ENCODE measurements at regions not wholly inside any gene's neighbourhood (a gene's known extent, or its start where the extent isn't known, plus 50 kb on each side); places are given as distances from the start of the nearest gene placed in this dataset.
A peak's percentile ranks its signal among the peaks of the same experiment; 100 is the strongest.

DNA sequence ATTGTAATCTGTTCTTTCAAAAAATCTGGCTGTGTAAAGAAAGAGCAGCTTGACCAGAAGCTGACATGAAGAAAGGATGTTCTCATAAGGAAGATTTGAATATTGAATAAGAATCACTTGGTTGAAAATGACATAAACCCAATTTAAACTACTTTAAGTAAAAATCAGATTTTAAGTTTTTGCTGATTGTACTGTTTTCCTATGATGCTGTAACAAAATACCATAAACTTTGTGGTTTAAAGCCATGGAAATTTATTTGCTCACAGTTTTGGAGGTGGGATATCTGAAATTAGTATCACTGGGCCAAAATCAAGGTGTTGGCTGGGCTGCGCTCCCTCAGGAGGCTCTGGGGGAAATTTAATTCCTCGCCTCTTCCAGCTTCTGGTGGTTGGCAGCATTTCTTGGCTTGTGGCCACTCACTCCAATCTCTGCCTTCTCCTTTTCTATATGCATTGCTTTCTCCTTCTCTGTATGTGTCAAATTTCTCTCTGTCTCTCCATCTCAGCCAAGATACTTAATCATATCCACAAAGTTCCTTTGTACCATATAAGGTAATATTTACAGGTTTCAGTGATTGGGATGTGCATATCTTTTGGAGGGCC, 141.2 kb upstream of the ZFP64 start:
- DNase-seq (no peak), ATAC-seq (replicated peaks) (no peak)
- Mint-ChIP-seq H3K4me3 (no peak overlapping the region), H3K27ac (no peak overlapping the region), H3K4me1 (no peaks in the 10 kb centered on the region), H3K36me3 (no peaks in the 10 kb centered on the region), H3K27me3 (peaks cover 17 to 22% of the 10 kb centered on the region in 2 donors), H3K9me3 (peaks cover 0 to 9% of the 10 kb centered on the region in 2 donors)

GRCh38 chr20:52332230-52332629, 140.7 kb upstream of the ZFP64 start:
- peaks cover 0 to 7% of the 10 kb centered on the region in 2 donors for H3K9me3 Mint-ChIP-seq
- DNase-seq (no peak), ATAC-seq (replicated peaks) (no peak)
- H3K4me1 Mint-ChIP-seq = no peaks in the 10 kb centered on the region
- H3K36me3 Mint-ChIP-seq = no peaks in the 10 kb centered on the region
- H3K27me3 Mint-ChIP-seq = peaks cover 17 to 18% of the 10 kb centered on the region in 2 donors
- H3K27ac Mint-ChIP-seq = no peak overlapping the region
- H3K4me3 Mint-ChIP-seq = no peak overlapping the region

GRCh38 chr20:52331655-52332054, 140.1 kb upstream of the ZFP64 start:
- Mint-ChIP-seq H3K27me3 (peaks cover 17 to 18% of the 10 kb centered on the region in 2 donors), H3K9me3 (peaks cover 0 to 7% of the 10 kb centered on the region in 2 donors), H3K4me3 (no peak overlapping the region), H3K4me1 (no peaks in the 10 kb centered on the region), H3K36me3 (no peaks in the 10 kb centered on the region), H3K27ac (no peak overlapping the region)
- DNase-seq = no peak
- no peak for ATAC-seq (replicated peaks)

DNA sequence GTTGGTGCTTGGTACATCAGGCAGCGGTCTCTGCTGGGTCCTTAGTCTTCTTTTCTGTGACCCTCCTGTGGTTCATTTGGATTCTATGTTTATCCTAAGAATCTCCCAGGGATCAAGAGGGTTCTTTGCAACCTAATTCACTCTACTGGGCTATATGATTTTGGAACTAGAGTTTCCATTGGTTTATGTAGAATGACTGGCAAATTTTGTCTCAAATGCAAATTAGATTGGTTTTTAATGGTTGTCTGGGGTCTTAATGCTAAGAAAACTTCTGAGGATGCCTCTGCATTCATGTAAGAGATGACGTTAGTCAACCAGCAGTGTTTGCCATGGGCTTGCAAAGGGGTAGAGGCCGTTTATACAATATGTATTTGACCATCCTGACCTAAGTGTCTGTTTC, 129.8 kb upstream of the ZFP64 start:
- Mint-ChIP-seq H3K4me3 (no peak overlapping the region), H3K27ac (no peak overlapping the region), H3K36me3 (no peaks in the 10 kb centered on the region), H3K4me1 (no peaks in the 10 kb centered on the region), H3K9me3 (peaks cover 0 to 3% of the 10 kb centered on the region in 2 donors), H3K27me3 (peaks cover 32 to 33% of the 10 kb centered on the region in 2 donors)
- DNase-seq (no peak), ATAC-seq (replicated peaks) (no peak)

DNA sequence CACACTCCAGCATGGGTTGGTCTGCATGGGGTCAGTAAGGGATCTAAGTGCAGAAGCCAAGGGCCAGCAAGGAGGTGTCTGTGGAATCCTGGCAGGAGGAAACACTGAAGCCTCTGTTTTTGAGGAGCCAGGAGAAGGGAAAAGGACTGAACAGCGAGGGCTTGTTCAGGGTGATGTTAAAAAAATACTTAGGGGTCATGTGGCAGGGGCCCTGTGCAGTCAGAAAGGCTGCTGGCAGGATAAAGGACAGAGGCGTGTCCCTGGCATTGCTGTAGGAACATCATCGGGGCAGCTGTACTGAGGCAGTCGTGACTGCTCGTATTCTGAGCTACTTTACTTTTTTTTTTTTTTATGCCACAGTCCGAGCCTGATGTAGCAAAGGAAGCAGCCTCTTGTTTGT, 127.1 kb upstream of the ZFP64 start:
- Mint-ChIP-seq H3K4me3 (no peak overlapping the region), H3K27me3 (peaks cover 35 to 41% of the 10 kb centered on the region in 2 donors), H3K9me3 (peaks cover 0 to 6% of the 10 kb centered on the region in 2 donors), H3K36me3 (no peaks in the 10 kb centered on the region), H3K4me1 (no peaks in the 10 kb centered on the region), H3K27ac (no peak overlapping the region)
- DNase-seq = no peak
- ATAC-seq (replicated peaks) = no peak

GRCh38 chr20:52313341-52313963, 121.9 kb upstream of the ZFP64 start:
- ATAC-seq (replicated peaks) (no peak), DNase-seq (no peak)
- H3K4me1 Mint-ChIP-seq = no peaks in the 10 kb centered on the region

GRCh38 chr20:52312132-52312729, 120.7 kb upstream of the ZFP64 start:
- Mint-ChIP-seq H3K27ac (no peak overlapping the region), H3K36me3 (no peaks in the 10 kb centered on the region), H3K27me3 (peaks cover 20 to 37% of the 10 kb centered on the region in 2 donors), H3K4me3 (no peak overlapping the region), H3K4me1 (no peaks in the 10 kb centered on the region), H3K9me3 (peaks cover 0 to 6% of the 10 kb centered on the region in 2 donors)
- peak; percentile 6 for DNase-seq
- peak; percentile 55 to 62 for ATAC-seq (replicated peaks)

More at GRCh38 chr20:52313341-52313963, 121.9 kb upstream of the ZFP64 start:
- peaks cover 23 to 33% of the 10 kb centered on the region in 2 donors for H3K27me3 Mint-ChIP-seq
- no peaks in the 10 kb centered on the region for H3K36me3 Mint-ChIP-seq
- H3K27ac Mint-ChIP-seq = no peak overlapping the region
- peaks cover 0 to 6% of the 10 kb centered on the region in 2 donors for H3K9me3 Mint-ChIP-seq
- no peak overlapping the region for H3K4me3 Mint-ChIP-seq

DNA sequence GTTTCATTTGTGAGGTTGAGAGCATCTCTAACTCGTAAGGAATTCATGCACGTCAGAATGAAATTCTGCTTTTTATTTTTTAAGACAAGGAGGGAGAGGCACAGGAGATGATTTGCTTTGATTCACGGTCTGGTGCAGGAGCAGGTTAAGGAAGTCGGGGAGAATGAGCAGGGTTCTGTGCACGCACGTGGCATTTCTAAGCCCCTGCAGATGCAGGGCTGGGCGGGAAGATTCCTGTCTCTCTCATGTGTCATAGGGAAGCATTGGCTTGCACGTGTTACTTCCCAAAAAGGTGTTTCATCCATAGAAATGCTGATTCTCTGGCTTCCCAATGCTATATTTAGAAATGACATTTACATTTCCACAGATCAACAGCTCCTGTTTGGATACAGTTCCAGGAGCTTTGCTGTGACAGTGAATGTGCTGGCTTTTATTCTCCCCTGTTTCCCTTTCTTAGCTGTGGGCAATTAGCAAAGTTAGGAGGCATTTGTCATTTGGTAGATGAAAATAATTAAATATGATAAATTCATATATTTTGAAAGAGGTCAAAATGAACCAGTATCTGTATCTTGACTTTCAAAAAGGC, 119.7 kb upstream of the ZFP64 start:
- DNase-seq (no peak), ATAC-seq (replicated peaks) (no peak)
- H3K4me1 Mint-ChIP-seq = no peaks in the 10 kb centered on the region
- H3K27me3 Mint-ChIP-seq = peaks cover 15 to 30% of the 10 kb centered on the region in 2 donors
- no peak overlapping the region for H3K27ac Mint-ChIP-seq
- no peak overlapping the region for H3K4me3 Mint-ChIP-seq
- no peaks in the 10 kb centered on the region for H3K36me3 Mint-ChIP-seq
- peaks cover 0 to 2% of the 10 kb centered on the region in 2 donors for H3K9me3 Mint-ChIP-seq

- H3K27ac Mint-ChIP-seq = no peak overlapping the region
- H3K4me3 Mint-ChIP-seq = no peak overlapping the region
- ATAC-seq (replicated peaks) (no peak), DNase-seq (no peak)
- H3K4me1 Mint-ChIP-seq = no peaks in the 10 kb centered on the region
- peaks cover 17 to 27% of the 10 kb centered on the region in 2 donors for H3K27me3 Mint-ChIP-seq
- no peaks in the 10 kb centered on the region for H3K9me3 Mint-ChIP-seq
- no peaks in the 10 kb centered on the region for H3K36me3 Mint-ChIP-seq
Observed at GRCh38 chr20:52309181-52309580, 117.6 kb upstream of the ZFP64 start.

- DNase-seq = no peak
- H3K27ac Mint-ChIP-seq = no peak overlapping the region
Observed at GRCh38 chr20:52306477-52306876, 114.9 kb upstream of the ZFP64 start.

DNA sequence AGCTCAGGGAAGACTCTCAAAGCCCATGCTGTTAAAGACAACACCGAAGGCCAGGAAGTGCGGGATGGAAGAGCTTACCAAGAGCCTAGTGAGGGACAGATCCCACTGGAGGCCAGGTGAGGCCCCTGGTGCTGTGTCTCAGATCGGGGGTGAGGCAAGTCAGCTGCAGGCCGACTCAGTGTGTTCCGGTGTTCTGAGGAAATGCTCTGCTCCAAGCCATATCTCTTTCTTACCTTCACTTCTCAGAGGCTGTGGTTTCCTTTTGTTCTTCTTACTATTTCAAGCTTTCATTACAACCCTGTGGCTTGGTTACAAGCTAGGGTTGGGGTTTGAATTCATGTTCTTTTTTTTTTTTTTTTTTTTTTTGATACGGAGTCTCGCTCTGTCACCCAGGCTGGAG, 114.3 kb upstream of the ZFP64 start:
- Mint-ChIP-seq H3K4me1 (no peaks in the 10 kb centered on the region), H3K27ac (no peak overlapping the region), H3K4me3 (no peak overlapping the region), H3K36me3 (no peaks in the 10 kb centered on the region), H3K27me3 (peaks cover 28 to 35% of the 10 kb centered on the region in 2 donors), H3K9me3 (no peaks in the 10 kb centered on the region)
- no peak for DNase-seq
- ATAC-seq (replicated peaks) = no peak

More at GRCh38 chr20:52306477-52306876, 114.9 kb upstream of the ZFP64 start:
- H3K4me3 Mint-ChIP-seq = no peak overlapping the region
- no peak for ATAC-seq (replicated peaks)
- peaks cover 27 to 39% of the 10 kb centered on the region in 2 donors for H3K27me3 Mint-ChIP-seq
- no peaks in the 10 kb centered on the region for H3K4me1 Mint-ChIP-seq
- H3K36me3 Mint-ChIP-seq = no peaks in the 10 kb centered on the region
- no peaks in the 10 kb centered on the region for H3K9me3 Mint-ChIP-seq

DNA sequence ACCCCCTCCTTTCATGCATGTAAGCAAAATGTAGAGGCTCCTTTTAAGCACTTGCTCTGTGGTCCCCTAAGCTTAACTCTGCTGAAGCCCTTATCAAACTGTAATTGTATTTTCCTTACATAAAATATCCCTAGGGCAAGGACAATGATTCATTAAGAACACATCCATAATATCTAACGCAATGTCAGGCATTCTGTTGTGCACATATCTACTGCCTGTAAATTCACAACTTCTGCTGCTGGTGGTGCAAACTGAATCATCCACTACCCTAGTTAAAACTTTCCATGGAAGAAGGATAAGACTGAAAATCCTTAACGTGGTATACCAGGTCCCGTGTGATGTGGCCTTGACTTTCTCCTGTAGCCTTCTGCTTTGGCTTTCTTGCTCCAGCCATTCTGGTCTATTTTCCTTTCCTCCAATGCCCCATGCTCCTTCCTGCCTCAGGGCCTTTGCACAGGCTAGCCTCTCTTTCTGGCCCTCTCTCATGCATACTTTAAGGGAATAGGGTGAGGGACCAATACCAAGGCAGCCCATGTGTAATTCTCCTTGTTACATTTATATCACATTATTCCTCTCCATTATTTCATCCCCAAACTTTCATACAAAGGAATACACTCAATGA, 113.6 kb upstream of the ZFP64 start:
- no peaks in the 10 kb centered on the region for H3K9me3 Mint-ChIP-seq
- H3K27ac Mint-ChIP-seq = no peak overlapping the region
- DNase-seq (no peak), ATAC-seq (replicated peaks) (no peak)
- H3K36me3 Mint-ChIP-seq = no peaks in the 10 kb centered on the region
- no peak overlapping the region for H3K4me3 Mint-ChIP-seq
- no peaks in the 10 kb centered on the region for H3K4me1 Mint-ChIP-seq
- peaks cover 28 to 34% of the 10 kb centered on the region in 2 donors for H3K27me3 Mint-ChIP-seq

DNA sequence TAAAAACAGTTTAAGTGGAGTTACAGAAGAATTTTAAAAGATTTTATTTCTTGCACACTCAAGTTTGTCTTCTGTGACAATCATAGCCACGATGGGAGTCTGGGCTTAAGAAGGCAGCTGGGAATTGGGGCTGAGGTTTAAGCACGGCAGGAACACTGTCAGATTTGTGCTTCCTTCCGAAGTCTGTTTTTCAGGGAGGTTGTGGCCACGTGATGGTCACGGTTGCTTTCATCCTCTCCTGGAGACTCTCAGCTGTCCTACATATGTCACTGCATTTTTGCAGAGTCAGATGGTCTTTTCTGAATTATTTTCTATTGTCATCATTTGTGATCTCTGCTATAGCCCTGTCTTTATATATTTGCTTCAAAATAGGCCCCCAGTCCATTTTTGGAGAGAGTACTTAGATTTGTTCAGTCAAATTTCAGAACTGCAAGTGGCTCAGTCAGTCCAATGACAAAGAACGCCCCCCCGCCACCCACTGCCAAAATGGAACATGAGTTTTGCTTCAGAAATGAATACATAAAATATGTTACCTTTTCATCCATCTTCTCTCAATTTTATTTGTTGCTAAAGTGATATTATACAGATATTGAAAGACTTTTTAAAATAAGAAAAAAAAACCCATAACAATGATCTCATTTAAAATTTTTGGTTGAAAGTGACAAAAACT, 111.8 kb upstream of the ZFP64 start:
- ATAC-seq (replicated peaks) (no peak), DNase-seq (no peak)
- H3K36me3 Mint-ChIP-seq = no peaks in the 10 kb centered on the region
- H3K27me3 Mint-ChIP-seq = peaks cover 30 to 32% of the 10 kb centered on the region in 2 donors
- no peak overlapping the region for H3K4me3 Mint-ChIP-seq
- no peak overlapping the region for H3K27ac Mint-ChIP-seq
- no peaks in the 10 kb centered on the region for H3K9me3 Mint-ChIP-seq
- H3K4me1 Mint-ChIP-seq = no peaks in the 10 kb centered on the region

GRCh38 chr20:52302736-52303135, 111.2 kb upstream of the ZFP64 start:
- H3K4me1 Mint-ChIP-seq = no peaks in the 10 kb centered on the region

More at GRCh38 chr20:52302736-52303135, 111.2 kb upstream of the ZFP64 start:
- H3K36me3 Mint-ChIP-seq = no peaks in the 10 kb centered on the region
- H3K27me3 Mint-ChIP-seq = peaks cover 30% of the 10 kb centered on the region in 2 donors
- no peak for ATAC-seq (replicated peaks)
- no peak overlapping the region for H3K27ac Mint-ChIP-seq
- H3K9me3 Mint-ChIP-seq = no peaks in the 10 kb centered on the region
- H3K4me3 Mint-ChIP-seq = no peak overlapping the region
- no peak for DNase-seq
